Calu3 (cell line): ENCODE measurements at regions not wholly inside any gene's neighbourhood (a gene's known extent, or its start where the extent isn't known, plus 50 kb on each side); places are given as distances from the start of the nearest gene placed in this dataset.

Experiments used
- BruUV-seq: library from RNA; stranded (reverse); fragments of 400-500 nt; replicated peaks from 2 replicates; lab custom pipeline; 2021; lab: Mats Ljungman, UMichigan
- CTCF ChIA-PET: fragments of 300-600 bp; sonication (Branson Sonifier 250); formaldehyde crosslinking; loops from one replicate; lab custom pipeline; 2022; ENCODE audit warnings: antibody characterized with exemption; lab: Charles Lee
- DNase-seq: peaks from one replicate; pipeline ENCODE4 v3.0.0; 2022
- H3K27ac Mint-ChIP-seq: one replicate; pipeline ENCODE4 v1.8.0; 2022; ENCODE audit warnings: mixed read lengths; ENCODE audit not compliant: unreplicated experiment
- H3K27me3 Mint-ChIP-seq: one replicate; pipeline ENCODE4 v1.8.0; 2022; ENCODE audit warnings: mixed read lengths; ENCODE audit not compliant: unreplicated experiment
- H3K36me3 Mint-ChIP-seq: one replicate; pipeline ENCODE4 v1.8.0; 2022; ENCODE audit warnings: mild to moderate bottlenecking, moderate library complexity, mixed read lengths; ENCODE audit not compliant: insufficient read depth, unreplicated experiment
- H3K4me1 Mint-ChIP-seq: one replicate; pipeline ENCODE4 v1.8.0; 2022; ENCODE audit warnings: mild to moderate bottlenecking, low read depth, mixed read lengths; ENCODE audit not compliant: unreplicated experiment
- H3K4me3 Mint-ChIP-seq: one replicate; pipeline ENCODE4 v1.8.0; 2022; ENCODE audit warnings: mild to moderate bottlenecking, low read depth, moderate library complexity, mixed read lengths; ENCODE audit not compliant: unreplicated experiment
- H3K9me3 Mint-ChIP-seq: one replicate; pipeline ENCODE4 v1.8.0; 2022; ENCODE audit warnings: low read depth, mixed read lengths; ENCODE audit not compliant: unreplicated experiment
- intact Hi-C: fragments of 100-400 bp; cut with micrococcal nuclease; formaldehyde crosslinking; loops from one replicate; pipeline ENCODE4 v1.10.0; 2022; ENCODE audit not compliant: unreplicated experiment
- TF ChIP-seq, protein P1 (sequence below): fragments of 200-600 bp; IDR thresholded peaks from one replicate; pipeline ENCODE4 v1.8.0; 2022; ENCODE audit warnings: antibody characterized with exemption; ENCODE audit not compliant: unreplicated experiment

DNA sequence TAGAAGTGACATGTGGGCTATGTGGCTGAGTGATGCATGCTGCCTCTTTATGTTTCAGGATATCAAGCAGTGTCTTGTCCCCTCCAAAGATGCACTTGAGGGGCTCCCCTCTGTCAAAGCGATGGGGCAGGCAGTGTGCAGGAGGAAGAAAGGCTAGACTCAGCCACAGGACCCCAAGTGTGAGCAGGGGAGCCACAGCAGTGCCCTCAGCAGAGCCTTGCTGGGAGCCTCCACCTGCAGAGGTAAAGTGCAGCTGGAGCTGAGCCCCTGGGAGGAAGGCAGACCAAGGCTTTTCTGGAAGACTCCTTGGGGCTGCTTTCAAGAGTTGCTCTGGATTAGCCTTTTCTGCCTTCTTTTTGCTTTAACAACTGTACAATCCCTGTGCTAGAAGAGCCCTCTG lies 247.3 kb downstream of the DLEU7 start:
- intact Hi-C loops, result no loop called here
- CTCF ChIA-PET, result no interaction called here

DNA sequence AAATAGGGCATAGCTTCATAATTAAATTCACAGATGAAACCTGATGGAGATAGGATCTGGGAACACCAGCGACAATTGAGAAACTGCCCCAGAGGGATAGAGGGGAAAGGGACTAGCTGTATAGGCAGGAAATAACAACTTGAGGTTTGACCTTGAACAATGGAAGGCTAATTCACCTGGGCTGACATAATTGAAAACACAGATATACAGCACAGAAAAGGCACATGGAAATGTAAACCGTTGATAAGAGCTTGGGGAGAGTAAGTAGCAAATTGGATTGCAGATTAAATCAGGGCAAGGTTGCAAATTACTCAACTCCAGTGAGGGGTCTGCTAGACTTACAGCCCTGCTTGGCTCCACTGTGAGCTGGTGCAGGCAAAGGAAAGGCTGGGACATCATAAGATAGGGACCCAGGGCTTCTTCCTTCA lies 246.7 kb downstream of the DLEU7 start:
- intact Hi-C loops, result no loop called here
- Mint-ChIP-seq H3K4me3 (no peak overlapping the region), H3K4me1 (no peaks in the 10 kb centered on the region), H3K27ac (no peak overlapping the region), H3K27me3 (peaks cover 13% of the 10 kb centered on the region), H3K9me3 (no peaks in the 10 kb centered on the region), H3K36me3 (no peaks in the 10 kb centered on the region)
- CTCF ChIA-PET, result interaction anchor here (0.6 kb wide), 1 partner anchor 620 kb away, joined by 3 read pairs; no protein-coding TSS in a partner anchor
- TF ChIP-seq, protein P1, sequence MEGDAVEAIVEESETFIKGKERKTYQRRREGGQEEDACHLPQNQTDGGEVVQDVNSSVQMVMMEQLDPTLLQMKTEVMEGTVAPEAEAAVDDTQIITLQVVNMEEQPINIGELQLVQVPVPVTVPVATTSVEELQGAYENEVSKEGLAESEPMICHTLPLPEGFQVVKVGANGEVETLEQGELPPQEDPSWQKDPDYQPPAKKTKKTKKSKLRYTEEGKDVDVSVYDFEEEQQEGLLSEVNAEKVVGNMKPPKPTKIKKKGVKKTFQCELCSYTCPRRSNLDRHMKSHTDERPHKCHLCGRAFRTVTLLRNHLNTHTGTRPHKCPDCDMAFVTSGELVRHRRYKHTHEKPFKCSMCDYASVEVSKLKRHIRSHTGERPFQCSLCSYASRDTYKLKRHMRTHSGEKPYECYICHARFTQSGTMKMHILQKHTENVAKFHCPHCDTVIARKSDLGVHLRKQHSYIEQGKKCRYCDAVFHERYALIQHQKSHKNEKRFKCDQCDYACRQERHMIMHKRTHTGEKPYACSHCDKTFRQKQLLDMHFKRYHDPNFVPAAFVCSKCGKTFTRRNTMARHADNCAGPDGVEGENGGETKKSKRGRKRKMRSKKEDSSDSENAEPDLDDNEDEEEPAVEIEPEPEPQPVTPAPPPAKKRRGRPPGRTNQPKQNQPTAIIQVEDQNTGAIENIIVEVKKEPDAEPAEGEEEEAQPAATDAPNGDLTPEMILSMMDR, result no peak
- no TSS peak for BruUV-seq
- DNase-seq, result no peak

More for the DNA sequence above, 247.3 kb downstream of the DLEU7 start:
- Mint-ChIP-seq H3K27ac (no peak overlapping the region), H3K9me3 (no peaks in the 10 kb centered on the region), H3K4me1 (no peaks in the 10 kb centered on the region), H3K4me3 (no peak overlapping the region), H3K27me3 (peaks cover 13% of the 10 kb centered on the region), H3K36me3 (no peaks in the 10 kb centered on the region)
- BruUV-seq, result no TSS peak
- TF ChIP-seq, protein P1, result no peak
- DNase-seq, result no peak

DNA sequence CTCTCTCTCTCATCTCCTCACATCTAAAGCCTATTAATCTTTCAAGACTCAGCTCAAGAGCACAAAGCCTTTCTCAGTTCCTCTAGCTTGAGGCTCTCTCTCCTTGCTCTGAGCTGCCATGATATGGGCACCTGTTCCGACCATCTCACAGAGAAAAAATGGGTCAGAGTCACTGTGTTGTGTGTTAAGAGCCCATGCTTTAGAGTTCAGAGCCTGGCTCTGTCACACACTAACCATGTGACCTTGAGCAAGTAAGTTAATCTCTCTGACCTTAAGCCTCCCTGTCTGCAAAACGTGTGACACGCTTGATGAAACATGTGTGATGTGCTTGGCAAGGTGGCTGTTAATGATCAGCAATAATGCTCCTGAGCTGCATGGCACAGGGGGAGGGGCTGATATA lies 245.2 kb downstream of the DLEU7 start:
- intact Hi-C loops, result no loop called here
- DNase-seq, result no peak
- no peak overlapping the region for H3K4me3 Mint-ChIP-seq
- H3K36me3 Mint-ChIP-seq, result no peaks in the 10 kb centered on the region
- H3K4me1 Mint-ChIP-seq, result no peaks in the 10 kb centered on the region
- H3K27ac Mint-ChIP-seq, result peak overlapping the region; percentile 12
- CTCF ChIA-PET, result no interaction called here
- TF ChIP-seq, protein P1, result no peak
- no TSS peak for BruUV-seq
- H3K27me3 Mint-ChIP-seq, result peaks cover 13% of the 10 kb centered on the region
- H3K9me3 Mint-ChIP-seq, result no peaks in the 10 kb centered on the region

DNA sequence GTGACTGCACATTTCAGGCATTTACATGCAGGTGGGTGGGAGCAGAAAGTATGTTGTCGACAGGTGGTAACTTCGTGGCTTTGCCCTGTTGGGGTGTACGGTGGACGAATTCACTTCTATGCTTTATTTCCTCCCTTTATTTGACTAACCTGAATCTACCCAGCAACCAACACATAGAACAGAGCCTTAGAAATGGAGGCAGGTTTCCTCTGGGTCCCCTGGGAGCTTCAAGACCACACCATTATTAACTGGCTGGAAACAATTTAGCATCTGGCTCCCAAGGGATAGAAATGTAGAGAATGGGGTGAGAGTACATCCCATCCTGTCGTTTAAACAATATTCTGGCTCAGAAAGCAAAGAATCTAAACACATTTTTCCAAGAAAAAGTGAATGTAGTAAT lies 244.4 kb downstream of the DLEU7 start:
- no peaks in the 10 kb centered on the region for H3K36me3 Mint-ChIP-seq
- H3K4me3 Mint-ChIP-seq, result no peak overlapping the region
- no peaks in the 10 kb centered on the region for H3K4me1 Mint-ChIP-seq
- intact Hi-C loops, result no loop called here
- TF ChIP-seq, protein P1, result no peak
- DNase-seq, result no peak
- no TSS peak for BruUV-seq
- no peaks in the 10 kb centered on the region for H3K9me3 Mint-ChIP-seq
- CTCF ChIA-PET, result interaction anchor here (0.7 kb wide), 1 partner anchor 940 kb away, joined by 3 read pairs; no protein-coding TSS in a partner anchor
- peaks cover 13% of the 10 kb centered on the region for H3K27me3 Mint-ChIP-seq
- no peak overlapping the region for H3K27ac Mint-ChIP-seq
